Neural cell (in vitro differentiated cells): ENCODE measurements at regions not wholly inside any gene's neighbourhood (a gene's known extent, or its start where the extent isn't known, plus 50 kb on each side); places are given as distances from the start of the nearest gene placed in this dataset.

Experiments used
- CTCF ChIP-seq: fragments of 450-650 bp; IDR thresholded peaks from 2 replicates; pipeline ENCODE4 v1.5.1; 2014; ENCODE audit warnings: antibody characterized with exemption, mild to moderate bottlenecking, moderate library complexity; ENCODE audit not compliant: poor library complexity, severe bottlenecking
- EZH2 ChIP-seq: fragments of 200-600, 300-800 bp; shearing (Covaris generic), sonication (generic); IDR thresholded peaks from 2 replicates; pipeline ENCODE4 v1.6.1; 2014; ENCODE audit warnings: antibody characterized with exemption, low read length, borderline replicate concordance, mild to moderate bottlenecking; ENCODE audit not compliant: insufficient read depth, poor library complexity, severe bottlenecking
- RAD21 ChIP-seq: fragments of 450-650 bp; conservative IDR thresholded peaks from 2 replicates; pipeline ENCODE4 v1.6.1; 2014; ENCODE audit warnings: antibody characterized with exemption, mild to moderate bottlenecking, moderate library complexity

- TF ChIP-seq CTCF (no peak), EZH2 (no peak), RAD21 (no peak)
These were observed 102.8 kb upstream of the GBE1 start for GRCh38 chr3:81864272-81864671.
